Left kidney (tissue), 1 donor: ENCODE measurements at regions not wholly inside any gene's neighbourhood (a gene's known extent, or its start where the extent isn't known, plus 50 kb on each side); places are given as distances from the start of the nearest gene placed in this dataset.
"Not testable (repeated sequence)": the region's sequence is repeated elsewhere in the genome, so short reads cannot be mapped to it uniquely, and the experiment has no call there.

Experiments
- DNase-seq: peaks from one replicate; pipeline ENCODE4 v3.0.0-alpha.2; 2013

- no peak for DNase-seq
Observed at GRCh38 chr17:70375406-70375805, 206.1 kb downstream of the KCNJ2 start.

- DNase-seq, result no peak
Observed at GRCh38 chr17:70375813-70376770, 206.8 kb downstream of the KCNJ2 start.

- DNase-seq, result no peak
Observed at GRCh38 chr17:70377654-70378053, 208.3 kb downstream of the KCNJ2 start.

- no peak for DNase-seq
Observed at GRCh38 chr17:70378076-70378475, 208.7 kb downstream of the KCNJ2 start.

- no peak for DNase-seq
Observed at GRCh38 chr17:70379945-70380344, 210.6 kb downstream of the KCNJ2 start.

- DNase-seq, result not testable (repeated sequence)
Observed at GRCh38 chr17:70381916-70382315, 212.6 kb downstream of the KCNJ2 start.

GRCh38 chr17:70388326-70388725 lies 219.0 kb downstream of the KCNJ2 start:
- no peak for DNase-seq

GRCh38 chr17:70389232-70389757 lies 220.0 kb downstream of the KCNJ2 start:
- DNase-seq, result not testable (repeated sequence)

GRCh38 chr17:70390049-70390448 lies 220.7 kb downstream of the KCNJ2 start:
- peak; percentile 26 for DNase-seq

- no peak for DNase-seq
Observed at GRCh38 chr17:70394473-70395232, 225.3 kb downstream of the KCNJ2 start.

- DNase-seq, result no peak
Observed at GRCh38 chr17:70405492-70406220, 236.3 kb downstream of the KCNJ2 start.

GRCh38 chr17:70407506-70407905 lies 238.2 kb downstream of the KCNJ2 start:
- DNase-seq, result no peak

GRCh38 chr17:70408768-70409167 lies 239.4 kb downstream of the KCNJ2 start:
- DNase-seq, result no peak

GRCh38 chr17:70414300-70414699 lies 245.0 kb downstream of the KCNJ2 start:
- DNase-seq, result no peak

- DNase-seq, result no peak
Observed at GRCh38 chr17:70420861-70421445, 251.6 kb downstream of the KCNJ2 start.

GRCh38 chr17:70422862-70423261 lies 253.5 kb downstream of the KCNJ2 start:
- DNase-seq, result no peak

- no peak for DNase-seq
Observed at GRCh38 chr17:70423562-70423961, 254.2 kb downstream of the KCNJ2 start.

- DNase-seq, result no peak
Observed at GRCh38 chr17:70426752-70427151, 257.4 kb downstream of the KCNJ2 start.

GRCh38 chr17:70434536-70435490 lies 265.5 kb downstream of the KCNJ2 start:
- no peak for DNase-seq

GRCh38 chr17:70437656-70438055 lies 268.3 kb downstream of the KCNJ2 start:
- no peak for DNase-seq

- no peak for DNase-seq
Observed at GRCh38 chr17:70446446-70446845, 277.1 kb downstream of the KCNJ2 start.
